CD8-positive, alpha-beta memory T cell (primary cell): ENCODE measurements at regions not wholly inside any gene's neighbourhood (a gene's known extent, or its start where the extent isn't known, plus 50 kb on each side); places are given as distances from the start of the nearest gene placed in this dataset.

Experiments
- CTCF ChIA-PET: fragments of 350-600 bp; sonication (Branson Sonifier 250); formaldehyde crosslinking; loops from one replicate; lab custom pipeline; 2021; ENCODE audit warnings: antibody characterized with exemption; lab: Charles Lee
- POLR2A ChIA-PET: fragments of 350-600 bp; sonication (Branson Sonifier 250); formaldehyde crosslinking; loops from one replicate; lab custom pipeline; 2021; ENCODE audit warnings: antibody characterized with exemption; lab: Charles Lee
- DNase-seq, 5 donors: peaks; one replicate each; pipeline versions ENCODE4 v3.0.0 to v3.0.0-alpha.2; 2020 to 2022; ENCODE audit warnings: mixed read lengths in 1 of 5
- H3K27ac ChIP-seq: one replicate; pipeline ENCODE4 v1.7.0; 2013; ENCODE audit warnings: low read depth, mild to moderate bottlenecking, low read length, moderate library complexity
- H3K27me3 ChIP-seq: 2 replicates; pipeline ENCODE4 v1.7.0; 2013; ENCODE audit warnings: low read length, mild to moderate bottlenecking; ENCODE audit not compliant: insufficient read depth, poor library complexity, severe bottlenecking
- H3K36me3 ChIP-seq: 2 replicates; pipeline ENCODE4 v1.7.0; 2013; ENCODE audit warnings: mild to moderate bottlenecking, low read length, moderate library complexity; ENCODE audit not compliant: insufficient read depth
- H3K4me1 ChIP-seq: 2 replicates; pipeline ENCODE4 v1.7.0; 2013; ENCODE audit warnings: mild to moderate bottlenecking, low read length, moderate library complexity; ENCODE audit not compliant: insufficient read depth
- H3K4me3 ChIP-seq: 2 replicates; pipeline ENCODE4 v1.7.0; 2013; ENCODE audit warnings: mild to moderate bottlenecking, low read length
- H3K9me3 ChIP-seq: 2 replicates; pipeline ENCODE4 v1.7.0; 2013; ENCODE audit warnings: mild to moderate bottlenecking, low read length
- H3K27ac Mint-ChIP-seq, 8 donors: one replicate each; pipeline ENCODE4 v1.8.0; 2020 to 2021; ENCODE audit warnings: mixed read lengths in 8 of 8, mild to moderate bottlenecking in 6 of 8, inconsistent platforms in 3 of 8, moderate library complexity in 3 of 8
- H3K27me3 Mint-ChIP-seq, 2 donors: one replicate each; pipeline ENCODE4 v1.8.0; 2020 to 2021; ENCODE audit warnings: mixed read lengths in 2 of 2, mild to moderate bottlenecking in 1 of 2, moderate library complexity in 1 of 2
- H3K36me3 Mint-ChIP-seq, 3 donors: one replicate each; pipeline ENCODE4 v1.8.0; 2020 to 2021; ENCODE audit warnings: mixed read lengths in 3 of 3, inconsistent platforms in 1 of 3, mild to moderate bottlenecking in 1 of 3
- H3K4me1 Mint-ChIP-seq, 3 donors: one replicate each; pipeline ENCODE4 v1.8.0; 2020 to 2021; ENCODE audit warnings: mixed read lengths in 3 of 3, inconsistent platforms in 1 of 3, mild to moderate bottlenecking in 1 of 3
- H3K4me3 Mint-ChIP-seq, 7 donors: one replicate each; pipeline ENCODE4 v1.8.0; 2020 to 2021; ENCODE audit warnings: mixed read lengths in 7 of 7, mild to moderate bottlenecking in 6 of 7, moderate library complexity in 4 of 7, inconsistent platforms in 2 of 7
- H3K9me3 Mint-ChIP-seq, 5 donors: one replicate each; pipeline ENCODE4 v1.8.0; 2020 to 2022; ENCODE audit warnings: mixed read lengths in 5 of 5, mild to moderate bottlenecking in 3 of 5, moderate library complexity in 2 of 5, inconsistent platforms in 1 of 5

DNA sequence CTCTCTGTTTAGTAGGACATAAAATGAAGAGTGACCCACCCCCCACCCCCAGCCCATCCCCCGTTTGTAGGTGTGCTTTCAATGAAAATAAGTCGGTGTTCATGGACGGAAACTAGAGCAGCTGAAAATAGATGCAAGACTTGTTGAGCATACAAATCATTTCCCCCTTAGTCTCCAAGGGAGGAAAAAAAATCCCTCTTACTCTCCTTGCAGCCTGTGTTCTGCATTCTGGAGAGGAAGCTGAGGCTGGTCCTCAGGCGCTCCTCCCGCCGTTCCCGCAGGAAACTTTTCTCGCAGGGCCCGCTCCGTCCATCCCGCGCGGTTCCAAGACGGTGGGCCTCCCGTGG lies 259.0 kb upstream of the E2F7 start:
- POLR2A ChIA-PET: no interaction called here

DNA sequence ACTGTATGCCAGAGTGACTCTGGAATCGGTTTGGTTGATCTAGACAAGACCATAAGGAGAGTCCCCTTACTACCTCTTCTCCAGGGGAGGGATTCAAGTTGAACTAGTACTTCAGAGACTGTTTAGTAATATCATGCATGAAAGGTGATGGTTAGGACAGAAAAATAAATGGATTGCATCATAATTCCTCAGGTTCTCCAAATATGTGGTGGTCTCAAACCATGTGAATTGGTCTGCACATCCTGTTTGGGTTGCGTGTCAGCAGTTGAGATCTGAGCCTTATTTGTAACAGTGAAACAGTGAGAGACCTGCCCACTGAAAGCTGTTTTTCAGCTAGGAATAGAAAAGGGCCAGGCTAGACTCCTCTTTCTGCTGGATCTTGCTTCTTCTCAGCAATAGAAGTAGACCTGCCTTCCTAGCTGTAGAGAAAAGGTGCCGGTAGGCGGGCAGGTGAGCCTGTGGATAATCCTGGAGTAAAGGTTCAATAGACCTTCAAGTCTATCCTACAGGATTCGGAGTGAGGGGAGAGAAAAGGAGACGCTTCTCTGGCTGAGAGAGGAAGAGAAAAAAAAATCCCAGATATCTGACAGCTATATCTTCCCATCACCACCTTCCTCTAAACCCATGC lies 258.5 kb upstream of the E2F7 start:
- ChIA-PET CTCF (no interaction called here), POLR2A (no interaction called here)
- Histone ChIP-seq H3K27ac (no peak overlapping the region), H3K27me3 (peaks cover 4% of the 10 kb centered on the region), H3K4me3 (no peak overlapping the region), H3K9me3 (no peaks in the 10 kb centered on the region), H3K4me1 (no peaks in the 10 kb centered on the region), H3K36me3 (no peaks in the 10 kb centered on the region)
- Mint-ChIP-seq H3K4me1 (peaks cover 6 to 18% (median 8%) of the 10 kb centered on the region in 3 donors), H3K27me3 (peaks cover 26 to 52% of the 10 kb centered on the region in 2 donors), H3K27ac (no peak overlapping the region), H3K4me3 (peak overlapping the region in 3 of 7 donors; percentile 24 to 28 (median 25)), H3K36me3 (no peaks in the 10 kb centered on the region), H3K9me3 (peaks cover 0 to 3% (median 0%) of the 10 kb centered on the region in 5 donors)
- no peak for DNase-seq

More for the DNA sequence above, 259.0 kb upstream of the E2F7 start:
- no peak for DNase-seq
- peaks cover 26 to 57% of the 10 kb centered on the region in 2 donors for H3K27me3 Mint-ChIP-seq
- no peak overlapping the region for H3K27ac Mint-ChIP-seq
- H3K4me1 Mint-ChIP-seq: peaks cover 6 to 18% (median 8%) of the 10 kb centered on the region in 3 donors
- CTCF ChIA-PET: no interaction called here
- peaks cover 4% of the 10 kb centered on the region for H3K27me3 ChIP-seq
- peak overlapping the region in 1 of 7 donors; percentile 28 for H3K4me3 Mint-ChIP-seq
- H3K27ac ChIP-seq: no peak overlapping the region
- H3K9me3 Mint-ChIP-seq: peaks cover 0 to 3% (median 0%) of the 10 kb centered on the region in 5 donors
- H3K36me3 Mint-ChIP-seq: no peaks in the 10 kb centered on the region
- no peaks in the 10 kb centered on the region for H3K9me3 ChIP-seq
- H3K4me1 ChIP-seq: no peaks in the 10 kb centered on the region
- no peak overlapping the region for H3K4me3 ChIP-seq
- no peaks in the 10 kb centered on the region for H3K36me3 ChIP-seq

- ChIA-PET POLR2A (no interaction called here), CTCF (interaction anchor here (0.6 kb wide), 1 partner anchor 29 kb away, joined by 3 read pairs; no protein-coding TSS in a partner anchor)
- Histone ChIP-seq H3K27me3 (no peaks in the 10 kb centered on the region), H3K4me1 (no peaks in the 10 kb centered on the region), H3K27ac (no peak overlapping the region), H3K4me3 (no peak overlapping the region), H3K36me3 (no peaks in the 10 kb centered on the region), H3K9me3 (no peaks in the 10 kb centered on the region)
- Mint-ChIP-seq H3K27ac (no peak overlapping the region), H3K9me3 (peaks cover 0 to 5% (median 0%) of the 10 kb centered on the region in 5 donors), H3K4me1 (peaks cover 0 to 2% (median 1%) of the 10 kb centered on the region in 3 donors), H3K27me3 (peaks cover 13 to 18% of the 10 kb centered on the region in 2 donors), H3K36me3 (no peaks in the 10 kb centered on the region), H3K4me3 (no peak overlapping the region)
- DNase-seq: no peak
Measured at GRCh38 chr12:77319166-77319565, 253.8 kb upstream of the E2F7 start.

DNA sequence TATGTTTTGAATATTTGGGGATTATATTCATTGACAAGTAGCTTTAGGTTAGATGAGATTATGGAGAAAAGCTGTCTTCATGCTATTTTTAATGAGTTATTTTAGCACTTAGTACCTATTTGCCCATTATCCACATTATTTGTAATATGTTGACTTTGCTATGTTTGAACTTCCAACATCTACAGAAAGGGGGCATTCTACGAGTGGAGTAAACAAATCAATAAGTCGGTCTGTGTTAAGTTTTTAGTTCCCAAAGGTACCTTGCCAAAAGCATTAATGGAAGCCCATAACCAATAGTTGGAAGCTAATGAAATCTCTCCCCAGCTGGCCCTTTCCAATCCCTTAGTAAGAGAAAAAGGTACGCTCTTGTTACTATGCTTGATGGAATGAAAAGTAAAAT lies 250.0 kb upstream of the E2F7 start:
- no peak overlapping the region for H3K4me3 ChIP-seq
- no peaks in the 10 kb centered on the region for H3K36me3 ChIP-seq
- CTCF ChIA-PET: no interaction called here
- no peak overlapping the region for H3K27ac ChIP-seq
- no peaks in the 10 kb centered on the region for H3K36me3 Mint-ChIP-seq
- peaks cover 0 to 3% (median 0%) of the 10 kb centered on the region in 5 donors for H3K9me3 Mint-ChIP-seq
- no peak overlapping the region for H3K27ac Mint-ChIP-seq
- no peaks in the 10 kb centered on the region for H3K9me3 ChIP-seq
- H3K27me3 ChIP-seq: no peaks in the 10 kb centered on the region
- no peaks in the 10 kb centered on the region for H3K4me1 ChIP-seq
- no peaks in the 10 kb centered on the region for H3K4me1 Mint-ChIP-seq
- H3K27me3 Mint-ChIP-seq: no peaks in the 10 kb centered on the region
- POLR2A ChIA-PET: no interaction called here
- no peak overlapping the region for H3K4me3 Mint-ChIP-seq
- DNase-seq: no peak

DNA sequence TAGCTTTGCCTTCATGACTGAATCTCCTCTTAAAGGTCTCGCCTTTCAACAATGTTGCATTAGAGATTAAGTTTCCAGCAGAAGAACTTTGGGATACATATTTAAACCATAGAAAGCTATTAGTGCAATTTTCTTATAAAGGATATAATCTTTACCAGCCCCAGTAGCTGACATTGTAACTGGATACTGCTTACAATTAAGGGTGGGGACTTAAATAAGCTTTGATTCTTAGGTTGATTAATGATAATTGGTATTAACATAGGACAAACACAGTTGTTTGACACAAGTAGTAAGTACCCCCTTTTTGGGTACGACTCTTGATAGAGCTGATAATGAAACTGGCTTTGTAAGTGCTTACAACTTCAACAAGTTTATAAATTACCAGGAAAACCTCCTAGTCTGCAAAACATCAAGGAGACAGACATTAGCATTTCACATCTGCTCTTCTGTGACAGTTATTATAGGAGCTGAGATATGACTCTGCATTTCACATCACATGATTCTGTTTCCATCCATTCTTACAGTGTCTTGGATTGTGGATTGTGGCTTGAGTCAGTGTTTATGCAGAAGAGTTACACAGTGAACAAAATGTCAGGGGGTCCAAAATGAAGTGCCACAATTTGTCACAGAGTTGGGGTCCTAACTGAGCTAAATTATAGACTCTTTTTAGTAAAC lies 249.1 kb upstream of the E2F7 start:
- ChIA-PET POLR2A (no interaction called here), CTCF (no interaction called here)
- H3K4me1 ChIP-seq: no peaks in the 10 kb centered on the region
- Mint-ChIP-seq H3K36me3 (no peaks in the 10 kb centered on the region), H3K9me3 (peaks cover 0 to 3% (median 0%) of the 10 kb centered on the region in 5 donors), H3K27ac (no peak overlapping the region), H3K4me3 (no peak overlapping the region), H3K27me3 (no peaks in the 10 kb centered on the region), H3K4me1 (no peaks in the 10 kb centered on the region)
- no peaks in the 10 kb centered on the region for H3K36me3 ChIP-seq
- no peaks in the 10 kb centered on the region for H3K9me3 ChIP-seq
- no peak overlapping the region for H3K27ac ChIP-seq
- no peaks in the 10 kb centered on the region for H3K27me3 ChIP-seq
- no peak for DNase-seq
- H3K4me3 ChIP-seq: no peak overlapping the region

DNA sequence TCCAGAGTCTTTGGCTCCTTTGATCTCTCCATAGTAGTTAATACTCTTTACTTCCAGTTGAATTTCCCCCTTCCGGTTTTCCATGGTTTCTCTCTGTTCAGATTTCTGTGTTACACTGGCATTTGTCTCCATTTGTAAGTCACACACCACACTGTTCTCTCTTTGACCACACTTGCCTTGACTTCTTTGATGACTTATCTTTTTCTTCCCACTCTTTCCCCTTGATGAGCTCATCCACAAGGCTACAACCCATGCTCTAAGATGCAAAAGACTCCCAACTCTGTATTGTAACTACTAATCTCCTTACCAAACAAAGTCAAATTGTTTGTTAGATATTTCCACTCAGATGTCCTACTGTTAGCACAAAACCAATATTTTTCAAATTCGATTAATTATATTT lies 242.7 kb upstream of the E2F7 start:
- Mint-ChIP-seq H3K9me3 (peaks cover 0 to 3% (median 0%) of the 10 kb centered on the region in 5 donors), H3K4me1 (no peaks in the 10 kb centered on the region), H3K36me3 (no peaks in the 10 kb centered on the region), H3K27ac (no peak overlapping the region), H3K27me3 (no peaks in the 10 kb centered on the region), H3K4me3 (no peak overlapping the region)
- Histone ChIP-seq H3K27ac (no peak overlapping the region), H3K36me3 (no peaks in the 10 kb centered on the region), H3K4me1 (no peaks in the 10 kb centered on the region), H3K27me3 (no peaks in the 10 kb centered on the region), H3K4me3 (no peak overlapping the region), H3K9me3 (no peaks in the 10 kb centered on the region)
- ChIA-PET POLR2A (no interaction called here), CTCF (no interaction called here)
- no peak for DNase-seq

GRCh38 chr12:77300811-77301210 lies 235.4 kb upstream of the E2F7 start:
- no peak overlapping the region for H3K4me3 ChIP-seq
- Mint-ChIP-seq H3K27me3 (no peaks in the 10 kb centered on the region), H3K4me3 (no peak overlapping the region), H3K4me1 (no peaks in the 10 kb centered on the region), H3K27ac (no peak overlapping the region), H3K9me3 (peaks cover 0 to 2% (median 2%) of the 10 kb centered on the region in 5 donors), H3K36me3 (no peaks in the 10 kb centered on the region)
- DNase-seq: no peak
- ChIA-PET CTCF (no interaction called here), POLR2A (no interaction called here)
- H3K4me1 ChIP-seq: no peaks in the 10 kb centered on the region
- no peaks in the 10 kb centered on the region for H3K36me3 ChIP-seq
- no peaks in the 10 kb centered on the region for H3K27me3 ChIP-seq
- no peaks in the 10 kb centered on the region for H3K9me3 ChIP-seq
- no peak overlapping the region for H3K27ac ChIP-seq

DNA sequence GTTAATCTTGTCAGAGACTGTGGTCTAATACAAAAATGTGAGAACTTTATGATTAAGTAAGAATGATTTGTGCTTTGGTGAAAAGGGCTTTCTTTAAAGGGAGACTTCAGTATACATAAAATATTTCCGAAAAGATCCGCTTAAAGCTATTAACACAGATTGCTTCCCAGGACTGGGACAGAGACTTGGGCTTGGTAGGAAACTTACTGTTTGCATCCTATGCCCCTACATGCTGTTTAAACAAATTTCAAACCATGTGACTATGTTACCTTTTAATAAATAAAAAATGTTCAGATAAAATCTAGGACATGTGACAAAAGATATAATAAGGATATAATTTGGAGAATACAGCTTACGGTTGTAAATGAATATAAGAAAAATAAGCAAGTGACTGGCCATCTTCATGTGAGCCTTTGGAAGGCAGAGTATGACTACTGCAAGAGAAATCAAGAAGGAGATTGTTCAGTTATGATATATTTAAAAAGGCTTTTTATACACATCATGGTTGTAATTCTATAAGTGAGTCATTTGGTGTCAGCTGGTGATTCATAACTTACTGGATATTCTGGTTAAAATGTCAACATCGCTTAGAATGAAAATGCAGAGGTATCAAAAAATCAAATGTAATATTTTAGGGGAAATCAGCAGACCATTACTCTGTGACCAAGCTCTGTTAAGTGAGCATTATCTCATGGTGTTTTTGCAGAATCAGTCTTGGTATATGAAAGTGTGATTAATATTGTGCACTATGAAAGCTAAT lies 234.7 kb upstream of the E2F7 start:
- no peak overlapping the region for H3K27ac ChIP-seq
- no peaks in the 10 kb centered on the region for H3K27me3 Mint-ChIP-seq
- H3K9me3 ChIP-seq: no peaks in the 10 kb centered on the region
- no peak overlapping the region for H3K27ac Mint-ChIP-seq
- H3K27me3 ChIP-seq: no peaks in the 10 kb centered on the region
- no peaks in the 10 kb centered on the region for H3K4me1 ChIP-seq
- no peaks in the 10 kb centered on the region for H3K36me3 Mint-ChIP-seq
- H3K4me3 ChIP-seq: no peak overlapping the region
- H3K9me3 Mint-ChIP-seq: peaks cover 0 to 4% (median 2%) of the 10 kb centered on the region in 5 donors
- CTCF ChIA-PET: no interaction called here
- H3K4me3 Mint-ChIP-seq: no peak overlapping the region
- no peaks in the 10 kb centered on the region for H3K4me1 Mint-ChIP-seq
- POLR2A ChIA-PET: no interaction called here
- DNase-seq: no peak
- H3K36me3 ChIP-seq: no peaks in the 10 kb centered on the region
